Psoas muscle (tissue), 7 donors: ENCODE measurements at regions not wholly inside any gene's neighbourhood (a gene's known extent, or its start where the extent isn't known, plus 50 kb on each side); places are given as distances from the start of the nearest gene placed in this dataset.

Experiments
- ATAC-seq, 4 donors: fragments of 200-7000 bp; cut with Tn5 transposase; one replicate each; pipeline ENCODE4 v1.9.1; 2020; ENCODE audit warnings: moderate library complexity in 3 of 4, mild to moderate bottlenecking in 2 of 4
- DNase-seq, 2 donors: peaks; one replicate each; pipeline ENCODE4 v3.0.0-alpha.2; 2020
- H3K27ac ChIP-seq: fragments of 200-600 bp; one replicate; pipeline ENCODE4 v1.8.0; 2022
- H3K27me3 ChIP-seq, 3 donors: fragments of 200-600 bp in 1 of 3; one replicate each; pipeline versions ENCODE4 v1.6.1 to v1.8.0; 2013 to 2022; ENCODE audit warnings: low read length in 2 of 3, mild to moderate bottlenecking in 2 of 3, moderate library complexity in 1 of 3; ENCODE audit not compliant: insufficient read depth in 3 of 3
- H3K36me3 ChIP-seq, 2 donors: fragments of 200-600 bp in 1 of 2; one replicate each; pipeline versions ENCODE4 v1.6.1 to v1.8.0; 2013 to 2022; ENCODE audit warnings: low read depth in 1 of 2, mild to moderate bottlenecking in 1 of 2, moderate library complexity in 1 of 2; ENCODE audit not compliant: insufficient read depth in 1 of 2
- H3K4me1 ChIP-seq: fragments of 200-600 bp; one replicate; pipeline ENCODE4 v1.8.0; 2022
- H3K4me3 ChIP-seq: fragments of 200-600 bp; one replicate; pipeline ENCODE4 v1.8.0; 2022; ENCODE audit warnings: mild to moderate bottlenecking
- H3K9me3 ChIP-seq: fragments of 200-600 bp; one replicate; pipeline ENCODE4 v1.8.0; 2022
- WGBS, 3 donors: extraction: QIAGEN DNeasy Blood & Tissue Kit; methylation state at CpG; one replicate each; pipeline versions ENCODE4 v1.1.6 to v1.1.7; 2013; 5-methylcytosine and 5-hydroxymethylcytosine counted together
- intact Hi-C, 2 donors: fragments of 100-400 bp; cut with DNase I; formaldehyde crosslinking; loops; one replicate each; pipeline versions ENCODE4 v1.11.0 to v1.14.2; 2022
- TF ChIP-seq, protein P1 (sequence below): fragments of 200-600 bp; IDR thresholded peaks from one replicate; pipeline ENCODE4 v1.8.0; 2022; ENCODE audit warnings: antibody characterized with exemption
- donor health status: healthy with polysubstance abuse.
- donor health status: DM: no; HTN: no; CAD: no; lungs with moderate emphysema.
- donor health status: Bipolar disorder and iron deficiency.
- donor health status: healthy.
- donor health status: DM: yes; HTN: yes; CAD: no.
- donor health status: DM: no; HTN: no; CAD: no.
- donor health status: DM: yes; HTN: yes; CAD: no.

DNA sequence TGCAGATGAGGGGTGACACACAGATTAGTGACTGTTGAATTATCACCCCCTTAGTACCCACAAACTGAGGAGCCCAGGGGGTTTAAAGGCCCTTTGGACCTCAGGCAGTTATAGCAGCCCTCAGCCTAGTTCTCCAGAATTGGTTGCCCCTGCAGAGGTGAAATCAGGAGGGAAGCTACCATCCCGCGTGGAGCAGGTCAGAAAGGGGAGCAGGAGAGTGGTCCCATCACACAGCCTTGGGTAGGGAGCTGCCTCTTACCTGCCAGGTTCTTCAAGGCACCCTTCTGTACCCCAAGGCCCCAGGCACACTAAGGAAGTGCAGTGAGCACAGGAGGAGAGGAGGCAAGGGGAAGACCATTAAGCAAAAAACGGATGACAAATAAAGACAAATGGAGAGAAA, 121.2 kb upstream of the TNR start:
- ATAC-seq (no peak), DNase-seq (no peak)
- intact Hi-C loops = no loop called here
- H3K27ac ChIP-seq = no peak overlapping the region
- no peaks in the 10 kb centered on the region for H3K4me1 ChIP-seq
- WGBS, 3 donors = 51 to 68% (median 59%) methylated on average over 3 of the region's 3 CpGs
- no peaks in the 10 kb centered on the region for H3K27me3 ChIP-seq
- H3K9me3 ChIP-seq = no peaks in the 10 kb centered on the region
- H3K4me3 ChIP-seq = no peak overlapping the region
- TF ChIP-seq, protein P1, sequence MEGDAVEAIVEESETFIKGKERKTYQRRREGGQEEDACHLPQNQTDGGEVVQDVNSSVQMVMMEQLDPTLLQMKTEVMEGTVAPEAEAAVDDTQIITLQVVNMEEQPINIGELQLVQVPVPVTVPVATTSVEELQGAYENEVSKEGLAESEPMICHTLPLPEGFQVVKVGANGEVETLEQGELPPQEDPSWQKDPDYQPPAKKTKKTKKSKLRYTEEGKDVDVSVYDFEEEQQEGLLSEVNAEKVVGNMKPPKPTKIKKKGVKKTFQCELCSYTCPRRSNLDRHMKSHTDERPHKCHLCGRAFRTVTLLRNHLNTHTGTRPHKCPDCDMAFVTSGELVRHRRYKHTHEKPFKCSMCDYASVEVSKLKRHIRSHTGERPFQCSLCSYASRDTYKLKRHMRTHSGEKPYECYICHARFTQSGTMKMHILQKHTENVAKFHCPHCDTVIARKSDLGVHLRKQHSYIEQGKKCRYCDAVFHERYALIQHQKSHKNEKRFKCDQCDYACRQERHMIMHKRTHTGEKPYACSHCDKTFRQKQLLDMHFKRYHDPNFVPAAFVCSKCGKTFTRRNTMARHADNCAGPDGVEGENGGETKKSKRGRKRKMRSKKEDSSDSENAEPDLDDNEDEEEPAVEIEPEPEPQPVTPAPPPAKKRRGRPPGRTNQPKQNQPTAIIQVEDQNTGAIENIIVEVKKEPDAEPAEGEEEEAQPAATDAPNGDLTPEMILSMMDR = no peak
- no peaks in the 10 kb centered on the region for H3K36me3 ChIP-seq

DNA sequence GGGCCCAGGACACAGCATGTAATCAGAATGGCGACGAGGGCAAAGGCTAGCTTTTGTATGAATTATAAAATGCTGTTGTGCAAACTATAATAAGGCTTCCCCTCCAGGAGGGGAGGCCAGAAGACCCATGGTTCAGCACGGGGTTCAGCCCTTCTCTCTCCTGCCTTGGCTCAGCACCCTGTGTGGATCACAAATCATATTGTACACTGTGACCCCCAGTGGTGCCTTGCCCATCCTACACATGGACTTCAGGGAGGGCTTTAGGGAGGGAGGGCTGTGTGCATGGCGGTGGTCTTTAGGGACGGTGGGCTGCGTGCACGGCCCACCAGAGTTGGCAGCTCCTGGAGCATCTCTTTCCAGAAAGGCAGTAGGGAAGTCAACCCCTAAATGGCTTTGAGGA, 120.8 kb upstream of the TNR start:
- H3K9me3 ChIP-seq = no peaks in the 10 kb centered on the region
- TF ChIP-seq, protein P1 = no peak
- ATAC-seq = no peak
- WGBS, 3 donors = 79 to 90% (median 85%) methylated on average over 7 of the region's 7 CpGs
- no peaks in the 10 kb centered on the region for H3K4me1 ChIP-seq
- intact Hi-C loops = no loop called here
- H3K27me3 ChIP-seq = no peaks in the 10 kb centered on the region
- H3K36me3 ChIP-seq = no peaks in the 10 kb centered on the region
- no peak overlapping the region for H3K4me3 ChIP-seq
- H3K27ac ChIP-seq = no peak overlapping the region
- DNase-seq = no peak

DNA sequence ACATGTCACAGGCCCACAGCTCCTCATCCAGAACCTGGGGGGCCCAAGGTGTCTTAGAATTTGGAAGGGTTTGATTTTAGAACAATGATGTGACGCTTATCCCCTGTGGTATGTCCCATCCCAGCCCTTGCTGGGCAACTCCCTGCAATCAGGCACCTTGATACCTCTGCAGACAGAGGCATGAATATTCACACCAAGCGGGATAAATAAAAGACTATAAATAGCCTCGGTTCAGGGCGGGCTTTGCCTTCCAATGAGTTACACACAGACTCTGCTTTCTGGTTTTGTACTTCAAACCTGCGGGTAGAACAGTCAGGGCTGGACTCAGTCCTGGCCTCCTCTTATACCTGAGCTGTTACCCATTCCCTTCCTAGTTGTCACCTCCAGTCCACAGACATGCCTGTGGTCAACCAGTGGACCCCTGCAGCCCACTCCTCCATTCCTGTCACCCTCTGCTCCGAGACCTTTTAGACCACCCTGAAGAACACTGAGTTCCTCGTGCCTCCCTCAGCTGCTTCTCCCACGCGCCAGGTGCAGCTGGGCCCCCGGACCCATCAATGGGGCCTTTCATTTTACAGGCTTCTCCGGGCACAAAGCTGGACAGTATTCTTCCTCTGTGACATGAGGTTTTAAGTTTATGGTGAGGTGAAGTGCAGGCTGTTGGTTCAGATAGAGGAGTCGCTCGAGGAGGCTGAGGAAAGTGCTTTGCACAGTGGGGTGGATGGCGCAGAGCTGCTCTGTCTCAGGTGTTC, 120.1 kb upstream of the TNR start:
- ATAC-seq = no peak
- Histone ChIP-seq H3K4me3 (no peak overlapping the region), H3K9me3 (no peaks in the 10 kb centered on the region), H3K36me3 (no peaks in the 10 kb centered on the region), H3K27me3 (no peaks in the 10 kb centered on the region), H3K4me1 (no peaks in the 10 kb centered on the region), H3K27ac (no peak overlapping the region)
- WGBS, 3 donors = 66 to 75% (median 67%) methylated on average over 14 of the region's 14 CpGs
- intact Hi-C loops = no loop called here
- DNase-seq = no peak
- TF ChIP-seq, protein P1 = no peak

DNA sequence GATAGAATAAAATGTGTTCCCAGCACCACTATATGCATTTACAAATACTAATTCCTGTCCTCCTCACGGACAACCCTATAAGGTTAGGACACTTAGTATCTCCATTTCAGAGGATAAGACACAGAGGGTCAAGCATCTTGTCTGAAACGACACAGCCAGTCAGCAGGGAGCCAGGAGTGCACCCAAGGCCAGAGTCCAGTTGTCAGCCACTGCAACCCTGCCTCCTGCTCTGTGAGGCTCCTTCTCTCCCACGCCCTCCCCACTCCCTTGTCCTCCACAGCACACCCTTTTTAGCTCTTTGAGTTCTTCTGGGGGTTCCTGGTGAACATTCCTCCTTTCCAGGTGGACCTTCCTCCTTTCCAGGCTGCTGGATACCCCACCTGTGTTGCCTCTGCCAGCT, 119.0 kb upstream of the TNR start:
- Histone ChIP-seq H3K27ac (no peak overlapping the region), H3K4me1 (no peaks in the 10 kb centered on the region), H3K27me3 (no peaks in the 10 kb centered on the region), H3K4me3 (no peak overlapping the region), H3K9me3 (no peaks in the 10 kb centered on the region), H3K36me3 (no peaks in the 10 kb centered on the region)
- DNase-seq (no peak), ATAC-seq (no peak)
- WGBS, 3 donors = 66 to 67% (median 67%) methylated on average over 3 of the region's 3 CpGs
- intact Hi-C loops = no loop called here
- TF ChIP-seq, protein P1 = no peak
